A673 (cell line): ENCODE measurements at regions not wholly inside any gene's neighbourhood (a gene's known extent, or its start where the extent isn't known, plus 50 kb on each side); places are given as distances from the start of the nearest gene placed in this dataset.
A peak's percentile ranks its signal among the peaks of the same experiment; 100 is the strongest.
"Not testable (repeated sequence)": the region's sequence is repeated elsewhere in the genome, so short reads cannot be mapped to it uniquely, and the experiment has no call there.

ENCODE experiments used
- BruUV-seq: library from RNA; stranded (reverse); fragments of 400-500 nt; replicated peaks from 2 replicates; lab custom pipeline; 2021; lab: Mats Ljungman, UMichigan
- CTCF ChIA-PET: fragments of 300-600 bp; sonication (Branson Sonifier 250); formaldehyde crosslinking; loops from one replicate; lab custom pipeline; 2022; ENCODE audit warnings: antibody characterized with exemption; lab: Charles Lee
- POLR2A ChIA-PET: fragments of 300-600 bp; sonication (Branson Sonifier 250); formaldehyde crosslinking; loops from one replicate; lab custom pipeline; 2022; ENCODE audit warnings: antibody characterized with exemption; ENCODE audit not compliant: low non-redundant PET; lab: Charles Lee
- DNase-seq: peaks from one replicate; pipeline ENCODE4 v3.0.0-alpha.2; 2015; ENCODE audit warnings: low spot score
- H3K27ac ChIP-seq: fragments of 200-600 bp; sonication (generic); 2 replicates; pipeline ENCODE4 v1.5.1; 2016; ENCODE audit warnings: mixed run types, low read depth, mild to moderate bottlenecking, mixed read lengths, antibody characterized with exemption, low read length; ENCODE audit not compliant: poor library complexity, severe bottlenecking
- H3K27me3 ChIP-seq: fragments of 200-600 bp; sonication (generic); replicated peaks from 2 replicates; pipeline ENCODE4 v1.6.1; 2017; ENCODE audit warnings: mixed run types, low read depth, mild to moderate bottlenecking, mixed read lengths, antibody characterized with exemption, low read length; ENCODE audit not compliant: insufficient read depth, poor library complexity
- H3K36me3 ChIP-seq: fragments of 200-600 bp; sonication (generic); 2 replicates; pipeline ENCODE4 v1.6.1; 2016; ENCODE audit warnings: mixed run types, mild to moderate bottlenecking, mixed read lengths, antibody characterized with exemption, low read length; ENCODE audit not compliant: insufficient read depth, poor library complexity, severe bottlenecking
- H3K4me1 ChIP-seq: fragments of 200-600 bp; sonication (generic); 2 replicates; pipeline ENCODE4 v1.6.1; 2017; ENCODE audit warnings: mixed run types, mild to moderate bottlenecking, mixed read lengths, antibody characterized with exemption, low read length; ENCODE audit not compliant: insufficient read depth, poor library complexity, severe bottlenecking
- H3K4me3 ChIP-seq: fragments of 200-600 bp; sonication (generic); 2 replicates; pipeline ENCODE4 v1.5.1; 2016; ENCODE audit warnings: low read depth, mixed run types, mild to moderate bottlenecking, mixed read lengths, low read length; ENCODE audit not compliant: poor library complexity, severe bottlenecking
- H3K9me3 ChIP-seq: fragments of 200-600 bp; sonication (generic); 2 replicates; pipeline ENCODE4 v1.6.1; 2016; ENCODE audit warnings: mixed run types, low read depth, mild to moderate bottlenecking, mixed read lengths, antibody characterized with exemption, low read length; ENCODE audit not compliant: poor library complexity, severe bottlenecking
- EZH2 ChIP-seq: fragments of 200-600 bp; sonication (generic); IDR thresholded peaks from 2 replicates; pipeline ENCODE4 v1.6.1; 2017; ENCODE audit warnings: borderline replicate concordance, low read depth, mild to moderate bottlenecking, mixed read lengths, antibody characterized with exemption, low read length; ENCODE audit not compliant: poor library complexity, severe bottlenecking
- intact Hi-C: fragments of 100-400 bp; cut with micrococcal nuclease; formaldehyde crosslinking; loops from one replicate; pipeline ENCODE4 v1.10.0; 2022; ENCODE audit not compliant: unreplicated experiment
- TF ChIP-seq, protein P1 (sequence below): fragments of 300-800, 200-600 bp; sonication (generic); conservative IDR thresholded peaks from 2 replicates; pipeline ENCODE4 v1.5.1; 2017; ENCODE audit warnings: low read depth, mild to moderate bottlenecking, antibody characterized with exemption, low read length, moderate library complexity, mixed read lengths

GRCh38 chr7:49093218-49093617 lies 168.9 kb downstream of the CDC14C start:
- Histone ChIP-seq H3K4me3 (no peak overlapping the region), H3K9me3 (peaks cover 3% of the 10 kb centered on the region), H3K27me3 (no peaks in the 10 kb centered on the region), H3K4me1 (no peaks in the 10 kb centered on the region), H3K27ac (no peak overlapping the region), H3K36me3 (no peaks in the 10 kb centered on the region)
- intact Hi-C loops: no loop called here
- TF ChIP-seq EZH2: no peak
- TF ChIP-seq, protein P1, sequence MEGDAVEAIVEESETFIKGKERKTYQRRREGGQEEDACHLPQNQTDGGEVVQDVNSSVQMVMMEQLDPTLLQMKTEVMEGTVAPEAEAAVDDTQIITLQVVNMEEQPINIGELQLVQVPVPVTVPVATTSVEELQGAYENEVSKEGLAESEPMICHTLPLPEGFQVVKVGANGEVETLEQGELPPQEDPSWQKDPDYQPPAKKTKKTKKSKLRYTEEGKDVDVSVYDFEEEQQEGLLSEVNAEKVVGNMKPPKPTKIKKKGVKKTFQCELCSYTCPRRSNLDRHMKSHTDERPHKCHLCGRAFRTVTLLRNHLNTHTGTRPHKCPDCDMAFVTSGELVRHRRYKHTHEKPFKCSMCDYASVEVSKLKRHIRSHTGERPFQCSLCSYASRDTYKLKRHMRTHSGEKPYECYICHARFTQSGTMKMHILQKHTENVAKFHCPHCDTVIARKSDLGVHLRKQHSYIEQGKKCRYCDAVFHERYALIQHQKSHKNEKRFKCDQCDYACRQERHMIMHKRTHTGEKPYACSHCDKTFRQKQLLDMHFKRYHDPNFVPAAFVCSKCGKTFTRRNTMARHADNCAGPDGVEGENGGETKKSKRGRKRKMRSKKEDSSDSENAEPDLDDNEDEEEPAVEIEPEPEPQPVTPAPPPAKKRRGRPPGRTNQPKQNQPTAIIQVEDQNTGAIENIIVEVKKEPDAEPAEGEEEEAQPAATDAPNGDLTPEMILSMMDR: no peak
- CTCF ChIA-PET: no interaction called here
- DNase-seq: no peak
- BruUV-seq: no TSS peak
- POLR2A ChIA-PET: no interaction called here

GRCh38 chr7:49094866-49095265 lies 170.5 kb downstream of the CDC14C start:
- ChIA-PET POLR2A (no interaction called here), CTCF (no interaction called here)
- no peak for DNase-seq
- no peak overlapping the region for H3K4me3 ChIP-seq
- H3K4me1 ChIP-seq: no peaks in the 10 kb centered on the region
- H3K36me3 ChIP-seq: no peaks in the 10 kb centered on the region
- no TSS peak for BruUV-seq
- no peaks in the 10 kb centered on the region for H3K27me3 ChIP-seq
- TF ChIP-seq, protein P1: no peak
- TF ChIP-seq EZH2: no peak
- peaks cover 3% of the 10 kb centered on the region for H3K9me3 ChIP-seq
- intact Hi-C loops: no loop called here
- H3K27ac ChIP-seq: no peak overlapping the region

DNA sequence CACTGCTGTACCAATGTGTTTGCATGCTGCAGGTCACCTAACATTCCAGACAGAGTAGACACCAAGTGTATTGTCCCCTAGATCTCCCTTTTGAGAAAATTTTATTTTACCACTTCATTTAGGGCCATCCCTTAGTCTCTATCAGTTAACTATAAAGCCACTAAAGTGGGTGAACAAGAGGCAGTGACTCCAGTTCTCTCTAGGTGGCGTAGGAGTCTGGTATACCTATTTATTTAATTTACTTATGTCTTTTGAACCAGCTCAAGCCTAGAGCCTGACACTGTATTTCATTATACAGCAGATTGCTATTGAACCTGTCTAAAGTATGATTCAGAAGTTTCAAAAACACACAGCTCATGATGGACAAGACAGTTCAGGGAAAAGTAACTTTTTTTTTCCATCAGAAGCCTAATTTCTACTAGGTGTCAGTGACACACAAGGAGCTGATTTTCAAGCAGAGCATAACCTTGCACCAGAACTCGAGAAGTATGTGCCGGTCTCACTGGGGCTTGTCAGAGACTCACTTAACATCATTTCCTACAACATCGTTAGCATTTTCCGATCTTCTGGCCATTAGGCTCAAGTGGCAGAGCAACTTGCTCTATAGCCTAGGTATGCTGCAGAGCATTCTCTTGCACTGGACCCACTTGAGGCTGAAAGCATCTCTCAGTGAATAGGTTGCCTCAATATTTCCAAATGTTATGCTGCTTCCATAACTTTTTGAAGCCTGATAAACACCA lies 175.4 kb downstream of the CDC14C start:
- no peaks in the 10 kb centered on the region for H3K9me3 ChIP-seq
- BruUV-seq: no TSS peak
- no peaks in the 10 kb centered on the region for H3K4me1 ChIP-seq
- intact Hi-C loops: no loop called here
- no peak overlapping the region for H3K27ac ChIP-seq
- H3K36me3 ChIP-seq: no peaks in the 10 kb centered on the region
- DNase-seq: no peak
- H3K27me3 ChIP-seq: no peaks in the 10 kb centered on the region
- H3K4me3 ChIP-seq: no peak overlapping the region
- CTCF ChIA-PET: no interaction called here
- TF ChIP-seq EZH2: no peak
- TF ChIP-seq, protein P1: 0 out of 2 replicates have a peak, but pooled peaks have one; percentile 25
- POLR2A ChIA-PET: no interaction called here

GRCh38 chr7:49100908-49101740 lies 176.8 kb downstream of the CDC14C start:
- DNase-seq, H3K36me3 ChIP-seq, H3K9me3 ChIP-seq, CTCF ChIA-PET, intact Hi-C loops, H3K4me1 ChIP-seq, H3K27ac ChIP-seq, POLR2A ChIA-PET, BruUV-seq, H3K27me3 ChIP-seq, H3K4me3 ChIP-seq: not testable (repeated sequence)
